WTC11 (cell line): ENCODE measurements at regions not wholly inside any gene's neighbourhood (a gene's known extent, or its start where the extent isn't known, plus 50 kb on each side); places are given as distances from the start of the nearest gene placed in this dataset.

Experiments used
- ATF2 ChIP-seq: sonication (generic); formaldehyde crosslinking; IDR thresholded peaks from 2 replicates; pipeline ENCODE4 v1.8.1; 2022; ENCODE audit warnings: low read depth, missing genetic modification reagents, borderline replicate concordance
- CTCF ChIP-seq: fragments of 200-600 bp; IDR thresholded peaks from 2 replicates; pipeline ENCODE4 v1.8.0; 2022; ENCODE audit warnings: antibody characterized with exemption
- NR2C2 ChIP-seq: sonication (generic); formaldehyde crosslinking; IDR thresholded peaks from 2 replicates; pipeline ENCODE4 v1.8.0; 2022; ENCODE audit warnings: mild to moderate bottlenecking, missing genetic modification reagents
- NR3C1 ChIP-seq: sonication (generic); formaldehyde crosslinking; conservative IDR thresholded peaks from 2 replicates; pipeline ENCODE4 v1.8.1; 2023; ENCODE audit warnings: low read depth, mild to moderate bottlenecking, missing genetic modification reagents
- RELA ChIP-seq: sonication (generic); formaldehyde crosslinking; IDR thresholded peaks from 2 replicates; pipeline ENCODE4 v1.8.1; 2022; ENCODE audit warnings: missing genetic modification reagents, mild to moderate bottlenecking, borderline replicate concordance

GRCh38 chr3:182668541-182668940 lies 124.8 kb upstream of the ATP11B start:
- TF ChIP-seq CTCF = no peak
- no peak for TF ChIP-seq ATF2
- no peak for TF ChIP-seq NR2C2 (CRISPR knock-in tag)
- no peak for TF ChIP-seq RELA (CRISPR knock-in tag)
- TF ChIP-seq NR3C1 = no peak
